ENCODE measurements at regions not wholly inside any gene's neighbourhood (a gene's known extent, or its start where the extent isn't known, plus 50 kb on each side); places are given as distances from the start of the nearest gene placed in this dataset.

DNA sequence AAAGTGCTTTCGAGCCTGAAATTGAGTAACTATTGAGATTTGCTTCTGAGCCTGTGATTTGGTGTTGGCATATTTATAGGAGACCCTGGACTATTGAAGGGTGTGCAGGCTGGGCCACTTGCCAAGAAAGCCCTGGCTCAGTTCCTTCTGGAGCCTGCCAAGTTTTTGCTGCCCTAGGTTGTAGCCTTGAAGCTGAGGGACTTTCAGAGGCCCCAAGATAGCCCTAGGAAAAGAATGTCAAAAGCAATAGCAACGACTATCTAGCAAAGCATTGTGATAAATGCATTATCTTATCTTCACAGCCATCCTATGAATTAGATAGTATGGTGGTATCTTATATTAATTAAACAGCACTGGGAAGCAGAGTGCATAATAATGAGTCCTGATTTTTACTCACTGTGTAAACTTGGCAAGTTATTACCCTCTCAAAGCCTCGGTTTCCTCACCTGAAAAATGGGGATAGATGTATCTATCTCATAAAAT lies 473.7 kb upstream of the PODXL start (continued):
- TF ChIP-seq NR2C1 (IDR thresholded peaks at IDR 0.05): no peak
- no peak for TF ChIP-seq NR2C1 (tag; IDR thresholded peaks at IDR 0.05)
- TF ChIP-seq XRCC3 (IDR thresholded peaks at IDR 0.05): no peak
- no peak for TF ChIP-seq ZNF143 (CRISPR knock-in tag; IDR thresholded peaks at IDR 0.05)

DNA sequence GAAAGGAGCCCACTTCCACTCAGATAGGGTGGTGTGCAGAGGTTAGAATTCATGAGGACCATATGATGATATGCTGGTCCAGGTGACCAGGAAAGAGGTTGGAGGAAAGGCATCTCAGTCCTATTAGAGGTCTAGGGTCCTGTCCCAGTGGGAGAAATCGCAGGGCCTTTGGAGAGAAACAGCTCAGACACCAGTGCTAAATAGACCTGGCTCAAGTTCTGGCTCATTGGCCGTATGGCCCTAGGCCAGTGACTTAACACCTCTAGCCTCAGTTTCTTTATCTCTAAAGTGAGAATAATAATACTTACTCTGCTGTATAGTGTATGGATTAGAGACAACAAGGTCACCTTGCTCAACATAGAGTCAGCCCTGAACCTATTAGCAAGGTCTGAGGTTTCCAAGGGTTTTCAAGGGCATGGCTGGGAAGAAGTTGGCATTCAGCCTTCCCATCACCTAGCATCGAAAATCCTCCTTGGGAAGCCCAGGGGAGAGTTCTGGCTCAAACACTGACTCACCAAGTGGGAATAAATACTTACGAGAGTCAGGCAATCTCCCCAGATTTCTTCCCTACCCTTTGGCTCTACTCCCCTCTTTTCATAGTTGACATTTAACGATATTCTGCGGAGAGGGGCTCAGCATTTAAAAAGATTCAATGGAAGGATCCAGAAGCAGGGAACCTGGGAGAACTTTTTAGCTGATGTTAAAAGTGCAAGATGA lies 473.1 kb upstream of the PODXL start:
- Histone ChIP-seq H3K4me2 (ENCODE audit: insufficient read depth, low read length) (no peak overlapping the region), H4K20me1 (replicated peaks; ENCODE audit: control insufficient read depth, insufficient read depth, low read length) (no peaks in the 10 kb centered on the region), H3K4me3 (no peak overlapping the region), H3K27ac (ENCODE audit: extremely low read depth, low read depth, low read length) (no peak overlapping the region), H3K36me3 (ENCODE audit: control insufficient read depth, insufficient read depth, low read length) (no peaks in the 10 kb centered on the region), H3K27me3 (ENCODE audit: control insufficient read depth in 2 of 2, insufficient read depth in 2 of 2, low read length in 2 of 2) (no peaks in the 10 kb centered on the region; a peak in 1 of 5 replicates), H3K9me1 (ENCODE audit: control insufficient read depth, insufficient read depth, low read length) (no peaks in the 10 kb centered on the region), H3K9me3 (replicated peaks; ENCODE audit: control insufficient read depth, insufficient read depth, low read depth, low read length) (no peaks in the 10 kb centered on the region), H3K79me2 (ENCODE audit: control insufficient read depth, insufficient read depth, low read length) (no peaks in the 10 kb centered on the region), H3K4me1 (replicated peaks in 1 of 2; ENCODE audit: control insufficient read depth in 2 of 2, insufficient read depth in 2 of 2, low read length in 2 of 2) (no peaks in the 10 kb centered on the region), H2AFZ (ENCODE audit: low read depth, low read length) (no peak overlapping the region), H3K9ac (ENCODE audit: insufficient read depth in 1 of 2, low read depth in 2 of 2, low read length in 2 of 2) (no peak overlapping the region)
- ATAC-seq (no peak), FAIRE-seq (no peak), DNase-seq (ENCODE audit: extremely low read depth in 1 of 4, low spot score in 3 of 4) (no peak)
- no TSS peak for BruUV-seq (replicated peaks)
- intact Hi-C loops (cut with micrococcal nuclease) (no loop called here), in situ Hi-C loops (cut with MboI) (no loop called here)
- under 1% methylated on average over 6 of the region's 6 CpGs for WGBS (ENCODE audit: insufficient coverage, low coverage, missing lambda C conversion rate)
- ChIA-PET CTCF (ENCODE audit: low intra/inter-chr PET ratio) (no interaction called here), POLR2A (no interaction called here)
- no peak for TF ChIP-seq ETS2 (tag; IDR thresholded peaks at IDR 0.05; ENCODE audit: borderline replicate concordance, poor library complexity, severe bottlenecking)
- TF ChIP-seq GTF2E2 (tag; IDR thresholded peaks at IDR 0.05): no peak
- no peak for TF ChIP-seq RBM17 (IDR thresholded peaks at IDR 0.05; ENCODE audit: borderline replicate concordance, low read depth, low read length)
- TF ChIP-seq KDM5B (IDR thresholded peaks at IDR 0.05; ENCODE audit: insufficient replicate concordance, low read depth, low read length): no peak
- no peak for TF ChIP-seq SPI1 (IDR thresholded peaks at IDR 0.05; ENCODE audit: borderline replicate concordance, low read depth, low read length)
- no peak for TF ChIP-seq ESRRB (CRISPR knock-in tag; IDR thresholded peaks at IDR 0.05; ENCODE audit: borderline replicate concordance)
